OCI-LY3 (cell line): ENCODE measurements at regions not wholly inside any gene's neighbourhood (a gene's known extent, or its start where the extent isn't known, plus 50 kb on each side); places are given as distances from the start of the nearest gene placed in this dataset.

Experiments
- EZH2phosphoT487 ChIP-seq: fragments of 200-600 bp; shearing (Covaris generic); IDR thresholded peaks from 2 replicates; pipeline ENCODE4 v1.6.1; 2018; ENCODE audit warnings: antibody characterized with exemption, mixed run types, low read depth
- TF ChIP-seq, protein P1 (sequence below): fragments of 200-600, 300-600 bp; sonication (generic); IDR thresholded peaks from 2 replicates; pipeline ENCODE4 v1.5.1; 2014; ENCODE audit warnings: antibody characterized with exemption, low read length, low read depth

DNA sequence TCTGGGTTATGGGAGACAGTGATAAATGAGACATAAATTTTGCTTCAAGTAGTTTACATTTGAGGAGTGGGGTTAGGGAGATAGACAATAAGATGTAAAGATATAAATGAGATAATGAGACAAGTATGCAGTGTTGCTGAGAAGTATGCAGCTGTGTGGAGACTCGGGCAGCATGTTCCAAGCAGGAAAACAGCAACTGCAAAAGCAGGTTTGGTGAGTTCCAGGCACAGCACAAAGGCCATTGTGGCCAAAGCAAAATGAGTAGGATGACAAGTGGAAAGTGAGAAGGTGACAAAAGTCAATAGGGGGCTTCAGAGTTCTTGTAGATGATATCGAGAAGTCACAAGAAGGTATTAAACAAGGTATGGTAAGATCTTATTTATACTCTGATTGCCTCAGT lies 259.1 kb upstream of the PEX5L start:
- TF ChIP-seq, protein P1, sequence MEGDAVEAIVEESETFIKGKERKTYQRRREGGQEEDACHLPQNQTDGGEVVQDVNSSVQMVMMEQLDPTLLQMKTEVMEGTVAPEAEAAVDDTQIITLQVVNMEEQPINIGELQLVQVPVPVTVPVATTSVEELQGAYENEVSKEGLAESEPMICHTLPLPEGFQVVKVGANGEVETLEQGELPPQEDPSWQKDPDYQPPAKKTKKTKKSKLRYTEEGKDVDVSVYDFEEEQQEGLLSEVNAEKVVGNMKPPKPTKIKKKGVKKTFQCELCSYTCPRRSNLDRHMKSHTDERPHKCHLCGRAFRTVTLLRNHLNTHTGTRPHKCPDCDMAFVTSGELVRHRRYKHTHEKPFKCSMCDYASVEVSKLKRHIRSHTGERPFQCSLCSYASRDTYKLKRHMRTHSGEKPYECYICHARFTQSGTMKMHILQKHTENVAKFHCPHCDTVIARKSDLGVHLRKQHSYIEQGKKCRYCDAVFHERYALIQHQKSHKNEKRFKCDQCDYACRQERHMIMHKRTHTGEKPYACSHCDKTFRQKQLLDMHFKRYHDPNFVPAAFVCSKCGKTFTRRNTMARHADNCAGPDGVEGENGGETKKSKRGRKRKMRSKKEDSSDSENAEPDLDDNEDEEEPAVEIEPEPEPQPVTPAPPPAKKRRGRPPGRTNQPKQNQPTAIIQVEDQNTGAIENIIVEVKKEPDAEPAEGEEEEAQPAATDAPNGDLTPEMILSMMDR, result no peak
- no peak for TF ChIP-seq EZH2phosphoT487
